ENCODE measurements at regions not wholly inside any gene's neighbourhood (a gene's known extent, or its start where the extent isn't known, plus 50 kb on each side); places are given as distances from the start of the nearest gene placed in this dataset.

DNA sequence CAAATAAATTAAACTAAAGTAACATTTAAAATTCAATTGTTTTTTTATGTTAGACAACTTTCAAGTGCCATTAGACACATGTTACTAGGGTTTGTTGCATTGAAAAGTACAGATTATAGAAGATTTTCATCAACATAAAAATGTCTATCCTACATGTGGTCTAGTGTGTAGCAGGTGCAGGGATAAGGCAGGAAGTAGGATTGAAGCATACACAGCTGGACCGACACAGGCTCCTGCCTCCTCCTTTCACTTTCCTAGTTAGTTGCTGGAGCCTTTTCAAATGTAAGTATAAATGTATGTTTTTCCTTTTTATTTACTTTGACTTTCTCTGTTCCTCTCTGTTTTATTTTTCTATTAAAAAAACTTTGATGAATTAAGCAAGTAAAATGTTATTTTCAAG is 246.9 kb upstream of the LUZP2 start:
- TF ChIP-seq, protein P1, sequence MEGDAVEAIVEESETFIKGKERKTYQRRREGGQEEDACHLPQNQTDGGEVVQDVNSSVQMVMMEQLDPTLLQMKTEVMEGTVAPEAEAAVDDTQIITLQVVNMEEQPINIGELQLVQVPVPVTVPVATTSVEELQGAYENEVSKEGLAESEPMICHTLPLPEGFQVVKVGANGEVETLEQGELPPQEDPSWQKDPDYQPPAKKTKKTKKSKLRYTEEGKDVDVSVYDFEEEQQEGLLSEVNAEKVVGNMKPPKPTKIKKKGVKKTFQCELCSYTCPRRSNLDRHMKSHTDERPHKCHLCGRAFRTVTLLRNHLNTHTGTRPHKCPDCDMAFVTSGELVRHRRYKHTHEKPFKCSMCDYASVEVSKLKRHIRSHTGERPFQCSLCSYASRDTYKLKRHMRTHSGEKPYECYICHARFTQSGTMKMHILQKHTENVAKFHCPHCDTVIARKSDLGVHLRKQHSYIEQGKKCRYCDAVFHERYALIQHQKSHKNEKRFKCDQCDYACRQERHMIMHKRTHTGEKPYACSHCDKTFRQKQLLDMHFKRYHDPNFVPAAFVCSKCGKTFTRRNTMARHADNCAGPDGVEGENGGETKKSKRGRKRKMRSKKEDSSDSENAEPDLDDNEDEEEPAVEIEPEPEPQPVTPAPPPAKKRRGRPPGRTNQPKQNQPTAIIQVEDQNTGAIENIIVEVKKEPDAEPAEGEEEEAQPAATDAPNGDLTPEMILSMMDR (IDR thresholded peaks at IDR 0.05; ENCODE audit: insufficient read depth, low read depth, low read length): no peak
- no peak for TF ChIP-seq EZH2 (IDR thresholded peaks at IDR 0.05; ENCODE audit: insufficient read depth, low read length)
